HepG2 (cell line): ENCODE measurements at regions not wholly inside any gene's neighbourhood (a gene's known extent, or its start where the extent isn't known, plus 50 kb on each side); places are given as distances from the start of the nearest gene placed in this dataset.

ENCODE experiments used
- AKNA ChIP-seq: sonication (generic); formaldehyde crosslinking; IDR thresholded peaks from 2 replicates; pipeline ENCODE4 v1.4.0; 2020; ENCODE audit warnings: missing genetic modification reagents, borderline replicate concordance
- CEBPZ ChIP-seq: IDR thresholded peaks from 2 replicates; pipeline ENCODE4 v1.6.1; 2012; ENCODE audit warnings: low read length, improper control_type of control experiment
- DRAP1 ChIP-seq: IDR thresholded peaks from 2 replicates; pipeline ENCODE4 v1.6.1; 2016; ENCODE audit warnings: missing genetic modification reagents, missing compliant biosample characterization
- E2F5 ChIP-seq: sonication (generic); formaldehyde crosslinking; conservative IDR thresholded peaks from 2 replicates; pipeline ENCODE4 v1.4.0; 2020; ENCODE audit warnings: missing genetic modification reagents
- HMG20A ChIP-seq: IDR thresholded peaks from 2 replicates; pipeline ENCODE4 v1.6.1; 2016; ENCODE audit warnings: borderline replicate concordance
- HOXA9 ChIP-seq: sonication (generic); formaldehyde crosslinking; IDR thresholded peaks from 2 replicates; pipeline ENCODE4 v1.8.1; 2022; ENCODE audit warnings: missing genetic modification reagents, mild to moderate bottlenecking, moderate library complexity, borderline replicate concordance
- MED1 ChIP-seq: sonication (generic); formaldehyde crosslinking; IDR thresholded peaks from 2 replicates; pipeline ENCODE4 v1.4.0; 2020; ENCODE audit warnings: missing genetic modification reagents
- PAX8 ChIP-seq: sonication (generic); formaldehyde crosslinking; IDR thresholded peaks from 2 replicates; pipeline ENCODE4 v1.8.0; 2022; ENCODE audit warnings: mild to moderate bottlenecking, missing genetic modification reagents, borderline replicate concordance
- REXO4 ChIP-seq: sonication (generic); formaldehyde crosslinking; IDR thresholded peaks from 2 replicates; pipeline ENCODE4 v1.8.0; 2022; ENCODE audit warnings: missing genetic modification reagents, mild to moderate bottlenecking, borderline replicate concordance
- TBP ChIP-seq: sonication (generic); formaldehyde crosslinking; IDR thresholded peaks from 2 replicates; pipeline ENCODE4 v1.5.0; 2020; ENCODE audit warnings: missing genetic modification reagents
- THRA ChIP-seq: sonication (generic); formaldehyde crosslinking; IDR thresholded peaks from 2 replicates; pipeline ENCODE4 v1.4.0; 2020; ENCODE audit warnings: missing genetic modification reagents, borderline replicate concordance
- ZBTB20 ChIP-seq: sonication (generic); formaldehyde crosslinking; IDR thresholded peaks from 2 replicates; pipeline ENCODE4 v1.8.1; 2023; ENCODE audit warnings: missing genetic modification reagents, low read depth, mild to moderate bottlenecking, borderline replicate concordance
- ZNF10 ChIP-seq: sonication (generic); formaldehyde crosslinking; IDR thresholded peaks from 2 replicates; pipeline ENCODE4 v1.4.0; 2020; ENCODE audit warnings: mild to moderate bottlenecking, low read depth, missing genetic modification reagents, borderline replicate concordance
- ZNF430 ChIP-seq: sonication (generic); formaldehyde crosslinking; IDR thresholded peaks from 2 replicates; pipeline ENCODE4 v1.9.0; 2021; ENCODE audit warnings: mild to moderate bottlenecking, missing genetic modification reagents
- ZNF451 ChIP-seq: sonication (generic); formaldehyde crosslinking; IDR thresholded peaks from 2 replicates; pipeline ENCODE4 v1.5.0; 2020; ENCODE audit warnings: mild to moderate bottlenecking, missing genetic modification reagents
- ZNF615 ChIP-seq: sonication (generic); formaldehyde crosslinking; IDR thresholded peaks from 2 replicates; pipeline ENCODE4 v1.5.0; 2020; ENCODE audit warnings: mild to moderate bottlenecking, missing genetic modification reagents, borderline replicate concordance
- ZNF749 ChIP-seq: sonication (generic); formaldehyde crosslinking; IDR thresholded peaks from 2 replicates; pipeline ENCODE4 v1.8.0; 2022; ENCODE audit warnings: mild to moderate bottlenecking, missing genetic modification reagents, moderate library complexity, borderline replicate concordance
- ZSCAN12 ChIP-seq: sonication (generic); formaldehyde crosslinking; IDR thresholded peaks from 2 replicates; pipeline ENCODE4 v1.9.0; 2021; ENCODE audit warnings: mild to moderate bottlenecking, missing genetic modification reagents

GRCh38 chr2:145752091-145752806 is 1232.3 kb upstream of the ZEB2 start (continued):
- TF ChIP-seq AKNA (CRISPR knock-in tag) (no peak), THRA (CRISPR knock-in tag) (no peak), E2F5 (CRISPR knock-in tag) (no peak), ZNF615 (no peak), HMG20A (CRISPR knock-in tag) (peak; percentile 34; the same call in 1 of the 2 replicates), ZNF451 (CRISPR knock-in tag) (no peak), PAX8 (no peak), MED1 (CRISPR knock-in tag) (peak; percentile 44; the same call in 1 of the 2 replicates), ZBTB20 (CRISPR knock-in tag) (0 out of 2 replicates have a peak, but pooled peaks have one; percentile 59), ZSCAN12 (no peak), CEBPZ (no peak), ZNF749 (CRISPR knock-in tag) (no peak), REXO4 (CRISPR knock-in tag) (no peak), DRAP1 (no peak), ZNF10 (CRISPR knock-in tag) (no peak), TBP (CRISPR knock-in tag) (no peak), ZNF430 (CRISPR knock-in tag) (no peak), HOXA9 (CRISPR knock-in tag) (no peak)
